GM12874 (cell line): ENCODE measurements at regions not wholly inside any gene's neighbourhood (a gene's known extent, or its start where the extent isn't known, plus 50 kb on each side); places are given as distances from the start of the nearest gene placed in this dataset.

ENCODE experiments used
- CTCF ChIP-seq: IDR thresholded peaks from 2 replicates; pipeline ENCODE4 v1.5.1; 2011; ENCODE audit warnings: low read depth, mild to moderate bottlenecking, control low read depth, low read length, moderate library complexity; ENCODE audit not compliant: insufficient read depth

DNA sequence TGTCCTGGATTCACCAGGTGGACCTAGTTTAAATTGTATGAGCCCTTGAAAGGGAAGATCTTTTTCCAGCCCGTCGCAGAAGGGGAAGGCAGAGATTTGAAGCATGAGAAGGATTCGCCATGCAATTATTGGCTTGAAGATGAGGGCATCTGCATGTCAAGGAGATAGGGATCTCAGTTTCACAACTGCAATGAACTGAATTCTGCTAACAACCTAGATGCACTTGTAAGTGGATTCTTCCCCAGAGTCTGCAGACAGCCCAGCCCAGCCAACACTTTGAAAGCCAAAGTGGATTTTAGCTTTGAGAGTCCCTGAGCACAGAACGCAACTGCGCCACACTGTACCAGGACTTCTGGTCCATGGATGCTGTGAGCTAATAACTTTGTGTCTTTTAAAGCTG lies 286.0 kb downstream of the TSN start:
- TF ChIP-seq CTCF, result no peak

- no peak for TF ChIP-seq CTCF
These were observed 300.1 kb downstream of the TSN start for GRCh38 chr2:122055521-122055931.

GRCh38 chr2:122056853-122057252 lies 301.4 kb downstream of the TSN start:
- no peak for TF ChIP-seq CTCF

DNA sequence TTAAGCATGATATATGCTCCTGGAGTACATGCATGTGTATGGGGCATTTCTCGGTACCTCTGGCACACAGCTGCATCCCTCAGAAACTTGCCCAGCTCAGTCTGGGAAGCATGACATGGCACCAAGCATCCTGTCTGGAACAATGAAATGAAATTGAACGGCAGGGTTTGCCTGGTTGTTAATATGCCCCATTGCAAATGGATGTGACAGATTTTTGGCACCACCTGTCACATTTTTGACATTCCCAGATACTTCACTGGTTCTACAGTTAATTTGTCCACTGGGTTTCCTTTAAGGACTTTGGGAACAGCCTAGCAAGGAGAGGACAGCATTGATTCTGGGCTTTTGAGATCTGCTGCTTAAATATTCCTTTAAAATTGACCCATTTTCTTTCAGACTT lies 305.8 kb downstream of the TSN start:
- TF ChIP-seq CTCF, result no peak

DNA sequence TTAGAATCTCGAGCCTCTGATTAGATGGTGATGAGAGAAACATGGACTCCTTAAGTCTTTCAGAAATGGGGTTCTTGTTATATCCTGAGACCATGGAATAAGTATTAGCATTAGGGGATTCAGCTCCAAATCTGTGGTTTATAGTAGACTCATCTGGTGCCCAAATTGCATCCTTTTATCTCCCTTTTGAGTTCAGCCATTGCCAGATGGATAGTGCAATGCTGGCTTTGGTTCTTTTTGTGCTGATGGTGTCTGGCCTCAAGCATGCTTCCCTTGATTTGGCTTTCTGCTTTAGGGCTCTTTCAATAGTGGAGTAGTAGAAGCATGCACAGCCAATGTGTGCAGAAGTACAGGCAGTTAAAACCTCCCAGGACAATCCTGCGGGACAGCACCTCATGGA lies 306.4 kb downstream of the TSN start:
- TF ChIP-seq CTCF, result no peak

DNA sequence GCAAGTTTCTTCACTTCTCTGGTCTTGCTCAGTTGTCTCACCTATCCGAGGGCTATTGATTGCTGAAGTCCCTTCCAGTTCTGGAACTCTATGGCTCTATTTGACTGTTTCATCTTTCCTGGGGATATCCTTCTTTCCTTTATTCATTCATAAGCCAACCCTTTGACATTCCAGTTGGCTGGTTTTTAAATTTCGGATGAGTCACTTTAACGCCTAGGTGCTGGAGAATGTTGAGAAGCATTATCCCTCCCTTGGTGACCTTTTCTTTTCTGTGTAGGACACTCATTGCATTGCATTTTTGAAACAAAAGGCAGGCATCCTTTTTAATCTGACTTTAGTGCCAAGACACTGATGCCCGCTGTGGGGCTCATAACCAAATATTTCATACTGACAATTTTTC lies 307.1 kb downstream of the TSN start:
- no peak for TF ChIP-seq CTCF

- TF ChIP-seq CTCF, result no peak
These were observed 308.3 kb downstream of the TSN start for GRCh38 chr2:122063716-122064115.

DNA sequence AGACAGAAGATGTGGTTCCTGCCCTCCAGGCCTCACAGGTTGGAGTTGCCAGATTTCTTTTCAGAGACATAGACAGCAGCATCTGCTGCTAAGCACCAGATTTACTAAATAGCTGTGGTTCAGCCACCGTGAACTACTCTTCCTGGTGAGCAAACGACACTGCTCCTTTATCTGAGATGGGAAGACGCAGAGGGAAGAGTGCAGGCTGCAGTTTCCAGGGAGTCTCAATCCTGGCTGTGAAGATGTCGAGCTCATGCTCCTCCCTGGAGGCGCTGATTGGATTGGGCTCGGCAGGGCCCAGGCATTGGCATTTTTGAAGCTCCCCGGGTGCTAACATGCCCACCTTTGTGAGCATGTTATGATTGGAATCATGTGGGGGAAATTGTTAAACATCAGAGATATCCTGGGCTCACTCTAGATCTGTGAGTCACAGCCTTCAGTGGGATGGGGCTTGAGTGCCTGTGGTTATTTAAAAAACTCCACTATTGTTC lies 314.8 kb downstream of the TSN start:
- no peak for TF ChIP-seq CTCF
